ENCODE measurements at regions not wholly inside any gene's neighbourhood (a gene's known extent, or its start where the extent isn't known, plus 50 kb on each side); places are given as distances from the start of the nearest gene placed in this dataset.

- TF ChIP-seq IRF3 (IDR thresholded peaks at IDR 0.05; ENCODE audit: low read depth, low read length): no peak
Measured at GRCh38 chr16:73217654-73218053, 169.7 kb upstream of the ZFHX3 start (continued).

GRCh38 chr16:73216932-73217331 lies 169.0 kb upstream of the ZFHX3 start:
- ChIA-PET CTCF (interaction anchor here (1.3 kb wide), 1 partner anchor 20 kb away, joined by 3 read pairs; no protein-coding TSS in a partner anchor), POLR2A (no interaction called here)
- Histone ChIP-seq H3F3A (replicated peaks; ENCODE audit: insufficient read depth) (peaks cover 27% of the 10 kb centered on the region), H3K27ac (ENCODE audit: low read depth in 2 of 2, low read length in 1 of 2) (no peak overlapping the region), H2AFZ (ENCODE audit: low read depth) (no peak overlapping the region), H3K4me2 (no peak overlapping the region), H4K20me1 (ENCODE audit: insufficient read depth) (no peaks in the 10 kb centered on the region), H3K9ac (no peak overlapping the region), H3K9me3 (no peaks in the 10 kb centered on the region), H3K36me3 (replicated peaks in 1 of 2; ENCODE audit: control insufficient read depth in 1 of 2, insufficient read depth in 2 of 2, low read length in 1 of 2) (no peaks in the 10 kb centered on the region), H3K79me2 (ENCODE audit: insufficient read depth) (no peaks in the 10 kb centered on the region), H3K4me3 (ENCODE audit: low read depth in 2 of 2, low read length in 1 of 2) (no peak overlapping the region), H3K27me3 (ENCODE audit: insufficient read depth) (no peaks in the 10 kb centered on the region), H3K4me1 (ENCODE audit: control insufficient read depth in 1 of 2, insufficient read depth in 2 of 2, low read depth in 1 of 2, low read length in 1 of 2) (peaks cover 4 to 19% of the 10 kb centered on the region in 2 experiments; a peak in 2 of 4 replicates), H3K9me2 (no peaks in the 10 kb centered on the region)
- WGBS (ENCODE audit: low lambda C conversion rate): 85% methylated on average over 8 of the region's 8 CpGs
- TF ChIP-seq MXI1 (IDR thresholded peaks at IDR 0.05; ENCODE audit: low read depth, low read length) (no peak), RCOR1 (IDR thresholded peaks at IDR 0.05; ENCODE audit: low read length) (no peak), MEF2A (IDR thresholded peaks at IDR 0.05; ENCODE audit: borderline replicate concordance, low read depth) (no peak), FOSL2 (IDR thresholded peaks at IDR 0.05; ENCODE audit: borderline replicate concordance, low read depth) (no peak), CTCF (IDR thresholded peaks at IDR 0.05) (no peak), SIN3A (IDR thresholded peaks at IDR 0.05; ENCODE audit: borderline replicate concordance, low read depth, low read length) (no peak), RXRA (IDR thresholded peaks at IDR 0.05; ENCODE audit: borderline replicate concordance, low read depth) (no peak), CHD2 (IDR thresholded peaks at IDR 0.05; ENCODE audit: low read length, partially characterized antibody) (no peak), ELF1 (IDR thresholded peaks at IDR 0.05) (no peak), EZH2phosphoT487 (IDR thresholded peaks at IDR 0.05; ENCODE audit: borderline replicate concordance, low read depth) (no peak), TEAD4 (IDR thresholded peaks at IDR 0.05; ENCODE audit: borderline replicate concordance, insufficient read depth) (no peak), MAX (IDR thresholded peaks at IDR 0.05; ENCODE audit: low read depth) (no peak), REST (IDR thresholded peaks at IDR 0.05; ENCODE audit: low read depth, low read length) (no peak), NFIC (IDR thresholded peaks at IDR 0.05; ENCODE audit: borderline replicate concordance) (no peak), TCF12 (IDR thresholded peaks at IDR 0.05) (no peak), PBX3 (IDR thresholded peaks at IDR 0.05) (no peak)
- DNase-seq: no peak

Data from SK-N-SH (cell line).